ENCODE measurements at regions not wholly inside any gene's neighbourhood (a gene's known extent, or its start where the extent isn't known, plus 50 kb on each side); places are given as distances from the start of the nearest gene placed in this dataset.

DNA sequence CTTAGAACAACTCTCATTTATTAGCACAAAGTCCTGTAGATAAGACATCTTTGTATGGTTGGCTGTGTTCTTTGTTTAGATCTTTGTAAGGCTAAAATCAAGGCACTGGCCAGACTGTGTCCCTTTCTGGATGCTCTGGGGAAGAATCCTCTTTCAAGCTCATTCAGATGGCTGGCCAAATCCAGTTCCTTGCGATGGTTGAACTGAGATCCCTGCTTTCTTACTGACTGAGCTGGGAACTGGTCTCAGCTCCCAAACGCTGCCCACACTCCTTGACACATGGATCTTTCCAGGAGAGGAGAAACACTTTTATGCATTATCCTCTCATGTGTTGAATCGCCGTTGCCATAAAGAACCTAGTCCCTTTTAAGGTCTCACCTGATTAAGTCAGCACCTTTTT, 586.5 kb upstream of the IGFBP3 start:
- no peak for TF ChIP-seq CTCF (IDR thresholded peaks at IDR 0.05)
- no peak for TF ChIP-seq POLR2A (IDR thresholded peaks at IDR 0.05)
